ENCODE measurements at regions not wholly inside any gene's neighbourhood (a gene's known extent, or its start where the extent isn't known, plus 50 kb on each side); places are given as distances from the start of the nearest gene placed in this dataset.

GRCh38 chr1:23624440-23624839, 65.1 kb upstream of the ID3 start:
- Histone ChIP-seq H3K79me2 (ENCODE audit: low read length) (no peaks in the 10 kb centered on the region), H2AFZ (ENCODE audit: low read depth, low read length) (no peak overlapping the region), H3K27me3 (ENCODE audit: low read depth, low read length) (peaks cover 14% of the 10 kb centered on the region), H3K9me3 (ENCODE audit: insufficient read depth, low read length) (no peaks in the 10 kb centered on the region), H3K4me2 (ENCODE audit: low read length) (no peak overlapping the region), H3K4me1 (ENCODE audit: low read length) (peaks cover 24% of the 10 kb centered on the region), H3K27ac (ENCODE audit: low read length) (no peak overlapping the region), H3K4me3 (ENCODE audit: low read length) (no peak overlapping the region), H4K20me1 (ENCODE audit: insufficient read depth, low read length) (no peaks in the 10 kb centered on the region), H3K36me3 (replicated peaks; ENCODE audit: low read depth, low read length) (no peaks in the 10 kb centered on the region), H3K9ac (ENCODE audit: low read length) (no peak overlapping the region)
- TF ChIP-seq CTCF (IDR thresholded peaks at IDR 0.05; ENCODE audit: low read depth, low read length): no peak
- no peak for TF ChIP-seq EZH2phosphoT487 (IDR thresholded peaks at IDR 0.05; ENCODE audit: low read depth)

- H3K4me2 ChIP-seq (ENCODE audit: low read length): no peak overlapping the region
Measured at GRCh38 chr1:23622284-23622683, 63.0 kb upstream of the ID3 start.

GRCh38 chr1:23620605-23621004, 61.3 kb upstream of the ID3 start:
- Histone ChIP-seq H4K20me1 (ENCODE audit: insufficient read depth, low read length) (no peaks in the 10 kb centered on the region), H3K4me1 (ENCODE audit: low read length) (peaks cover 23% of the 10 kb centered on the region), H3K27me3 (ENCODE audit: low read depth, low read length) (peaks cover 25% of the 10 kb centered on the region), H3K4me2 (ENCODE audit: low read length) (no peak overlapping the region), H3K9ac (ENCODE audit: low read length) (no peak overlapping the region), H3K9me3 (ENCODE audit: insufficient read depth, low read length) (no peaks in the 10 kb centered on the region), H3K36me3 (replicated peaks; ENCODE audit: low read depth, low read length) (no peaks in the 10 kb centered on the region), H3K4me3 (ENCODE audit: low read length) (no peak overlapping the region), H2AFZ (ENCODE audit: low read depth, low read length) (no peak overlapping the region), H3K27ac (ENCODE audit: low read length) (no peak overlapping the region), H3K79me2 (ENCODE audit: low read length) (no peaks in the 10 kb centered on the region)
- TF ChIP-seq CTCF (IDR thresholded peaks at IDR 0.05; ENCODE audit: low read depth, low read length) (no peak), EZH2phosphoT487 (IDR thresholded peaks at IDR 0.05; ENCODE audit: low read depth) (no peak)

More at GRCh38 chr1:23622284-23622683, 63.0 kb upstream of the ID3 start:
- Histone ChIP-seq H3K9ac (ENCODE audit: low read length) (no peak overlapping the region), H2AFZ (ENCODE audit: low read depth, low read length) (no peak overlapping the region), H3K79me2 (ENCODE audit: low read length) (no peaks in the 10 kb centered on the region), H3K27ac (ENCODE audit: low read length) (no peak overlapping the region), H4K20me1 (ENCODE audit: insufficient read depth, low read length) (no peaks in the 10 kb centered on the region), H3K36me3 (replicated peaks; ENCODE audit: low read depth, low read length) (no peaks in the 10 kb centered on the region), H3K4me3 (ENCODE audit: low read length) (no peak overlapping the region), H3K27me3 (ENCODE audit: low read depth, low read length) (peaks cover 25% of the 10 kb centered on the region), H3K4me1 (ENCODE audit: low read length) (peaks cover 25% of the 10 kb centered on the region), H3K9me3 (ENCODE audit: insufficient read depth, low read length) (no peaks in the 10 kb centered on the region)
- TF ChIP-seq CTCF (IDR thresholded peaks at IDR 0.05; ENCODE audit: low read depth, low read length): no peak

GRCh38 chr1:23619299-23620188, 60.2 kb upstream of the ID3 start:
- no peaks in the 10 kb centered on the region for H3K36me3 ChIP-seq (replicated peaks; ENCODE audit: low read depth, low read length)
- peak overlapping the region; percentile 70 for H2AFZ ChIP-seq (ENCODE audit: low read depth, low read length)
- H3K79me2 ChIP-seq (ENCODE audit: low read length): no peaks in the 10 kb centered on the region
- peaks cover 16% of the 10 kb centered on the region for H3K4me1 ChIP-seq (ENCODE audit: low read length)
- peak overlapping the region; percentile 45 for H3K9ac ChIP-seq (ENCODE audit: low read length)
- no peaks in the 10 kb centered on the region for H4K20me1 ChIP-seq (ENCODE audit: insufficient read depth, low read length)
- H3K4me3 ChIP-seq (ENCODE audit: low read length): peak overlapping the region; percentile 79
- no peaks in the 10 kb centered on the region for H3K9me3 ChIP-seq (ENCODE audit: insufficient read depth, low read length)
- peak overlapping the region; percentile 98 for H3K4me2 ChIP-seq (ENCODE audit: low read length)
- peaks cover 25% of the 10 kb centered on the region for H3K27me3 ChIP-seq (ENCODE audit: low read depth, low read length)
- TF ChIP-seq CTCF (IDR thresholded peaks at IDR 0.05; ENCODE audit: low read depth, low read length) (no peak), EZH2phosphoT487 (IDR thresholded peaks at IDR 0.05; ENCODE audit: low read depth) (no peak)
- H3K27ac ChIP-seq (ENCODE audit: low read length): no peak overlapping the region

Measured in OCI-LY3 (cell line).